ENCODE measurements at regions not wholly inside any gene's neighbourhood (a gene's known extent, or its start where the extent isn't known, plus 50 kb on each side); places are given as distances from the start of the nearest gene placed in this dataset.
"Not testable (repeated sequence)": the region's sequence is repeated elsewhere in the genome, so short reads cannot be mapped to it uniquely, and the experiment has no call there.

GRCh38 chr17:34437188-34437587 lies 74.2 kb upstream of the CCL1 start:
- no peak overlapping the region for H3K4me3 ChIP-seq (ENCODE audit: low read length)
- no peak for DNase-seq (ENCODE audit: low read depth)
- no peak for TF ChIP-seq CTCF (conservative IDR thresholded peaks at IDR 0.05; ENCODE audit: low read length)

- no peak for DNase-seq (ENCODE audit: low read depth)
- no peak overlapping the region for H3K4me3 ChIP-seq (ENCODE audit: low read length)
- TF ChIP-seq CTCF (conservative IDR thresholded peaks at IDR 0.05; ENCODE audit: low read length), result no peak
Observed at GRCh38 chr17:34436607-34437006, 73.6 kb upstream of the CCL1 start.

GRCh38 chr17:34435182-34435928 lies 72.3 kb upstream of the CCL1 start:
- no peak for DNase-seq (ENCODE audit: low read depth)
- H3K4me3 ChIP-seq (ENCODE audit: low read length), result no peak overlapping the region
- no peak for TF ChIP-seq CTCF (conservative IDR thresholded peaks at IDR 0.05; ENCODE audit: low read length)

GRCh38 chr17:34434052-34434451 lies 71.0 kb upstream of the CCL1 start:
- DNase-seq (ENCODE audit: low read depth), result no peak
- TF ChIP-seq CTCF (conservative IDR thresholded peaks at IDR 0.05; ENCODE audit: low read length), result no peak
- H3K4me3 ChIP-seq (ENCODE audit: low read length), result no peak overlapping the region

- H3K4me3 ChIP-seq (ENCODE audit: low read length), result no peak overlapping the region
- TF ChIP-seq CTCF (conservative IDR thresholded peaks at IDR 0.05; ENCODE audit: low read length), result no peak
- no peak for DNase-seq (ENCODE audit: low read depth)
Observed at GRCh38 chr17:34424814-34425491, 61.9 kb upstream of the CCL1 start.

GRCh38 chr17:34423978-34424813 lies 61.2 kb upstream of the CCL1 start:
- no peak for DNase-seq (ENCODE audit: low read depth)
- no peak overlapping the region for H3K4me3 ChIP-seq (ENCODE audit: low read length)
- TF ChIP-seq CTCF (conservative IDR thresholded peaks at IDR 0.05; ENCODE audit: low read length), result no peak

GRCh38 chr17:34423315-34423714 lies 60.3 kb upstream of the CCL1 start:
- H3K4me3 ChIP-seq (ENCODE audit: low read length); DNase-seq (ENCODE audit: low read depth): not testable (repeated sequence)

All from AG10803 (cell line).